Rectal smooth muscle tissue (tissue), 1 donor: ENCODE measurements at regions not wholly inside any gene's neighbourhood (a gene's known extent, or its start where the extent isn't known, plus 50 kb on each side); places are given as distances from the start of the nearest gene placed in this dataset.

Experiments used
- H3K27ac ChIP-seq: one replicate; pipeline ENCODE4 v1.7.0; 2013; ENCODE audit warnings: low read depth, low read length, inconsistent platforms
- H3K27me3 ChIP-seq: one replicate; pipeline ENCODE4 v1.7.0; 2013; ENCODE audit warnings: low read length; ENCODE audit not compliant: control insufficient read depth, insufficient read depth
- H3K36me3 ChIP-seq: one replicate; pipeline ENCODE4 v1.7.0; 2013; ENCODE audit warnings: low read length; ENCODE audit not compliant: control insufficient read depth, insufficient read depth
- H3K4me1 ChIP-seq: one replicate; pipeline ENCODE4 v1.7.0; 2013; ENCODE audit warnings: low read length; ENCODE audit not compliant: control insufficient read depth, insufficient read depth
- H3K4me3 ChIP-seq: one replicate; pipeline ENCODE4 v1.7.0; 2013; ENCODE audit warnings: low read length
- H3K9ac ChIP-seq: one replicate; pipeline ENCODE4 v1.7.0; 2013; ENCODE audit warnings: low read length

GRCh38 chr1:244988521-244988920 is 124.2 kb upstream of the HNRNPU start:
- H3K27ac ChIP-seq, result no peak overlapping the region
- H3K4me1 ChIP-seq, result no peaks in the 10 kb centered on the region
- H3K9ac ChIP-seq, result no peak overlapping the region
- no peaks in the 10 kb centered on the region for H3K36me3 ChIP-seq
- no peaks in the 10 kb centered on the region for H3K27me3 ChIP-seq
- no peak overlapping the region for H3K4me3 ChIP-seq

GRCh38 chr1:244980605-244981004 is 116.3 kb upstream of the HNRNPU start:
- Histone ChIP-seq H3K27me3 (no peaks in the 10 kb centered on the region), H3K4me3 (no peak overlapping the region), H3K27ac (no peak overlapping the region), H3K36me3 (no peaks in the 10 kb centered on the region), H3K9ac (no peak overlapping the region), H3K4me1 (no peaks in the 10 kb centered on the region)

- H3K27me3 ChIP-seq, result no peaks in the 10 kb centered on the region
- no peaks in the 10 kb centered on the region for H3K36me3 ChIP-seq
- H3K4me1 ChIP-seq, result peaks cover 3% of the 10 kb centered on the region
- no peak overlapping the region for H3K4me3 ChIP-seq
- H3K27ac ChIP-seq, result no peak overlapping the region
- no peak overlapping the region for H3K9ac ChIP-seq
Observed at GRCh38 chr1:244974550-244974949, 110.2 kb upstream of the HNRNPU start.

GRCh38 chr1:244974106-244974505 is 109.8 kb upstream of the HNRNPU start:
- Histone ChIP-seq H3K27ac (no peak overlapping the region), H3K4me1 (peaks cover 4% of the 10 kb centered on the region)

GRCh38 chr1:244971552-244972216 is 107.3 kb upstream of the HNRNPU start:
- Histone ChIP-seq H3K36me3 (no peaks in the 10 kb centered on the region), H3K4me3 (peak overlapping the region; percentile 80), H3K27me3 (no peaks in the 10 kb centered on the region), H3K4me1 (peaks cover 14% of the 10 kb centered on the region), H3K27ac (peak overlapping the region; percentile 100), H3K9ac (peak overlapping the region; percentile 95)

More at GRCh38 chr1:244974106-244974505, 109.8 kb upstream of the HNRNPU start:
- Histone ChIP-seq H3K4me3 (no peak overlapping the region), H3K27me3 (no peaks in the 10 kb centered on the region), H3K9ac (no peak overlapping the region), H3K36me3 (no peaks in the 10 kb centered on the region)

GRCh38 chr1:244970744-244971551 is 106.6 kb upstream of the HNRNPU start:
- Histone ChIP-seq H3K36me3 (no peaks in the 10 kb centered on the region), H3K27ac (peak overlapping the region; percentile 100), H3K4me3 (peak overlapping the region; percentile 80), H3K9ac (peak overlapping the region; percentile 95), H3K4me1 (peaks cover 14% of the 10 kb centered on the region), H3K27me3 (no peaks in the 10 kb centered on the region)

- peak overlapping the region; percentile 100 for H3K27ac ChIP-seq
- peak overlapping the region; percentile 79 for H3K4me3 ChIP-seq
- H3K4me1 ChIP-seq, result peaks cover 17% of the 10 kb centered on the region
- H3K9ac ChIP-seq, result peak overlapping the region; percentile 86
- H3K36me3 ChIP-seq, result no peaks in the 10 kb centered on the region
- H3K27me3 ChIP-seq, result no peaks in the 10 kb centered on the region
Observed at GRCh38 chr1:244970236-244970743, 105.9 kb upstream of the HNRNPU start.

- Histone ChIP-seq H3K36me3 (no peaks in the 10 kb centered on the region), H3K4me1 (peaks cover 22% of the 10 kb centered on the region), H3K27me3 (no peaks in the 10 kb centered on the region), H3K9ac (peak overlapping the region; percentile 86), H3K27ac (peak overlapping the region; percentile 100), H3K4me3 (peak overlapping the region; percentile 79)
Observed at GRCh38 chr1:244969355-244970235, 105.3 kb upstream of the HNRNPU start.

GRCh38 chr1:244968881-244969280 is 104.5 kb upstream of the HNRNPU start:
- Histone ChIP-seq H3K36me3 (no peaks in the 10 kb centered on the region), H3K4me1 (peaks cover 26% of the 10 kb centered on the region), H3K27ac (peak overlapping the region; percentile 100), H3K27me3 (no peaks in the 10 kb centered on the region), H3K4me3 (peak overlapping the region; percentile 79), H3K9ac (no peak overlapping the region)

GRCh38 chr1:244968471-244968871 is 104.1 kb upstream of the HNRNPU start:
- Histone ChIP-seq H3K27me3 (no peaks in the 10 kb centered on the region), H3K4me1 (peaks cover 30% of the 10 kb centered on the region), H3K4me3 (peak overlapping the region; percentile 79), H3K9ac (no peak overlapping the region), H3K27ac (peak overlapping the region; percentile 100), H3K36me3 (no peaks in the 10 kb centered on the region)

- Histone ChIP-seq H3K4me3 (no peak overlapping the region), H3K27me3 (no peaks in the 10 kb centered on the region), H3K27ac (no peak overlapping the region), H3K4me1 (peaks cover 32% of the 10 kb centered on the region), H3K9ac (no peak overlapping the region), H3K36me3 (no peaks in the 10 kb centered on the region)
Observed at GRCh38 chr1:244967159-244967558, 102.8 kb upstream of the HNRNPU start.
